Stimulated activated CD4-positive, alpha-beta T cell treated with anti-CD3 and anti-CD28 coated beads, Interleukin-1b, Interleukin-23, amount 100 ng/mL, for 48 hours (primary cell): ENCODE measurements at regions not wholly inside any gene's neighbourhood (a gene's known extent, or its start where the extent isn't known, plus 50 kb on each side); places are given as distances from the start of the nearest gene placed in this dataset.

Experiments
- DNase-seq: peaks from one replicate; pipeline ENCODE4 v3.0.0-alpha.2; 2020

DNA sequence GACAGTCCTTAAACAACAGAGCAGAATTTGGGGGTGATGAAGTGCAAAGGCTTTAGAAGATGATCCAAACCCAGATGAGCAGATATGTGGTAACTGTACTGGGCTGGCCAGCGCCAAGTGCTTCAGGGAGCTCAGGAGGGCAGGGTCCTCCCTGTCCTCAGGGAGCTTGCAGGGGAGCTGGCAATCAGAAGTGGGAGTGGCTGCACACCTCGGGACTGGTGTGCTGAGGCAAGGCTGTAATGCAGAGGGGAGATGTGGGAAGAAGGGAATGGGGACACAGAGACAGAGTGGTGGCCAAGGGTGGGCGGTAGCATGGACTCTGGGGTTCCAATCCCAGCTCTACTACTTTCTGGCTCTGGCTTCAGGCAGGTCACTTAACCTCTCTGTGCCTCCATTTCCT, 235.6 kb upstream of the NCAM1 start:
- DNase-seq: no peak

DNA sequence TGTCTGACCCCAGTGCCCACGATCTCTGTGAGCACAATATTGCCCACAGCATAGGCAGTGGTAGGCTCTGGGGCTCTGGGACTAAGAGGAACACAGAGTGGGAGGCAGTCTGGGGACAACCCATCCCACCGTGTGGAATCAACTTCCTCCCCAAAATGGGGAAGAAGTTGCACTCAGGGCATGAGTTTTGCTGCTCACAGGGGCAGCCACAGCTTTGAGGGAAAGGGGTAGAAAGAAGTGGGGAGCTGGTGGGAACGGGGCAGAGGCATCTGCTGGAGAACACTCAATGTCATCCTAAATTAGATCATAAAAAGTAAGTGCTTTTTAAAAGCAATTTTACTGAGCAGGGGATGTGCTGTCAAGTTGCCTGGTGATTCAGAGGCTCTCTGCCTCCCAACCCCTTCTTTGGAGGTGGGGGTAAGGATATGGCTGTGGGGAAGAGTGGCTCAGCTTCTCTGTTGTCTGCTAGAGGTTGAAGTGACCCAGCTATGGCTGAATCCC, 233.8 kb upstream of the NCAM1 start:
- no peak for DNase-seq

DNA sequence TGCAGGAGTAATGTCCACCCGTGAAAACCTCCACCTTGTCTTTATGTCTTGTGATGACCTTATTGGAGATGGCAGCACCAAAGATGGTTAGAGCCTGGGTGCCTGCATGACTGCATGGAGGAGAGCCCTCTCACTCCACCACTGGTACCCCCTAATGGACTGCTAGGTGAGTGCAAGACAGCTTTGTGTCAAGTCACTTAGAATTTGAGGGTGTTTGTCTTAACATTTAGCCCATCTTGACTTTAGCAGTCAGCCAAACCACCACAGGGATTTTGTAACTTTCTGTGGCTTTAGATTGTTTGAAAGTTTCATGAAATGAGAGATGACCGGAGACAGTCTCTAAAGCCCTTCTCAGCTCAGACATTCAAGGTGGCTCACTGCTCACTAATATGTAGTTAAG, 232.9 kb upstream of the NCAM1 start:
- DNase-seq: no peak

DNA sequence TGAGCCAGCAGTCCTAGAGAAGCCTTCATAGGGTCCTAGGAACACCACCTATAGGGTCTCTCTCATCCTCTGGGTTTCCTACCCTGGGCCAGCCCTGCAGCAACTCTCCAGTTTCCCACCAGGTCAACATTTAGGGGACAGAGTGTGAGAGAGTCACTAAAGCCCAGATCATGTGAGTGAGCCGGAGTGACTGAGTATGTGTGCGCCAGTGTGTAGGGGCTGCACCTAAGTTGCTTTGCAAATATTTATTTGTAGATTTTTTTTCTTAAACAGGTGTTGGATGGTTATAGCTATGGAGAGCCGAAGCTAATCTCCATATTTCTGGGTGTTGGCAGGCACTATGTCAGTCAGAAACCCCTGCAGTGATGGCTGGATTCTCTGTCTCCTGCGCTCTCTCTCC, 232.5 kb upstream of the NCAM1 start:
- no peak for DNase-seq

GRCh38 chr11:112730591-112730990, 230.6 kb upstream of the NCAM1 start:
- DNase-seq: no peak

DNA sequence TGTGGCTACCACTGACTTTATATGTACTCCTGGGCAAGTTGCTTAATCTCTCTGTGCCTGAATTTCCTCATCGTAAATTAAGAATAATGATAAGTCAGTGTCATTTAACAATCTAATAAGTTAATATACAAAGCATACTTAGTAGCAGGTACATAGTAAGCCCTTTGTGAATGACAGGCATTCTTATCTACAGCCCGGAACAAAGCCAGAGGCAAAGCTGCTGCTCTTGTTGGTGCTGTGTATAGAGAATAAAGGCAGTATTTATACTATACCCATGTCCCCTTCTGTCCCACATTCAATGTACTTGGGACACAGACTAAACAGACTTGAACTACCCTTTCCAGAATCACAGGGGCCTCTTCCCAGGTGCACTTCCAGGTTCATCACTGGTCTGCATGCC, 229.7 kb upstream of the NCAM1 start:
- DNase-seq: no peak

DNA sequence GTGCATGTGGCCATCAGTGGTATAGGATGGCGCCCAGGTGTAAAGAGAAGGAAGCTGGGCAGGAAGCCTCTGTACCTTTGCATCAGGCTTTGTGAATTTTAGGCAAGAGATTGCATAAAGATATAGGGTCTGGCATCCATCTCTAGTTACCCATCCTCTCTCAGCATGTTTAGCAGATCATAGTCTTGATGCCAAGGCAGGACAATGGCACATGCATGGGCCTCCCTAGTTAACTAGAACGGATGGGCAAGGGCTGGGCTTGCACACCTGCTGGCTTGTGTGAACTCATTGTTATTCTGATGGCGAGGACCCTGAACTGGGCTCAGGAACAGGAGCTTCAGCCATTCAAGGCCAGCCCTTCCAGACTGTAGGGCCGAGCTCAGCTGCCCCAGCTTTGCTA, 229.2 kb upstream of the NCAM1 start:
- no peak for DNase-seq

- no peak for DNase-seq
Measured at GRCh38 chr11:112734207-112734606, 227.0 kb upstream of the NCAM1 start.

DNA sequence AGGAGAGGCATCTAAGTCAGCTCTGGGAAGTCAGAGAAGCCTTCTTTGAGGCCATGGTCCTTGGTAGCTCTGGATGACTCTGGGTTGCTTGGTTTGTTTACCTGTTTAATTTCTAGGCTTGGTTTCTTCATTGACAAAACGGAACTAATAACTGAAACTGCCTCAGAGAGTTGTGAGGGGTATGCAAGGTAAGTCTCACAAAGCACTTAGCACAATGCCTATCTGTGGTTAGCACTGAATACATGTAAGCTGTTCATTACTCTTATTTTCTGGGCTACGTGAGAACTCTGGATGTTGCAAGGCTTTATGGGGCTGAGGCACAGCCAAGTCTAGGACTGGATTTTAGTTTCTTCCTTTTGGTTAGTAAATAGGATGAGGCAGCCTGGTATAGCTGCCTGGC, 225.8 kb upstream of the NCAM1 start:
- DNase-seq: no peak

DNA sequence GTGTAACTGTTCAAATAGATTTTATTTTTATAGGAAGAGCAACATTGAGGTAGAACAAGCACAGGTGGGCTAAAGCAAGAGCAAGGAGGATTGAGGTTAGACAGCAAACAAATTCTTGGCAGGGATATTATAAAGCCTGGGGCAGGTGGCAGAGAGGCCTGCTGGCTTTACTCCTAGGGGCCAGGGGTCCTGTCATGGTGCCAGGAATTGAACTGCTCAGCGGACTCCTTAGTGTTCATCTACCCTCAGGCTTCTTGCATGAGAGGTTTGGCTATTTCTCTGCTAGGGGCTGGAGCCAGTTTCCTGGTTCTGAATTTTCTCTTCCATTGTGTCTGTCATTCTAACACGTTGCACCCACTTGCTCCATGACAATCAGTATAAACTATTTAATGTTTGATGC, 217.2 kb upstream of the NCAM1 start:
- no peak for DNase-seq

- DNase-seq: no peak
Measured at GRCh38 chr11:112745973-112746372, 215.2 kb upstream of the NCAM1 start.

GRCh38 chr11:112748252-112748651, 213.0 kb upstream of the NCAM1 start:
- no peak for DNase-seq

GRCh38 chr11:112748713-112749543, 212.3 kb upstream of the NCAM1 start:
- no peak for DNase-seq

DNA sequence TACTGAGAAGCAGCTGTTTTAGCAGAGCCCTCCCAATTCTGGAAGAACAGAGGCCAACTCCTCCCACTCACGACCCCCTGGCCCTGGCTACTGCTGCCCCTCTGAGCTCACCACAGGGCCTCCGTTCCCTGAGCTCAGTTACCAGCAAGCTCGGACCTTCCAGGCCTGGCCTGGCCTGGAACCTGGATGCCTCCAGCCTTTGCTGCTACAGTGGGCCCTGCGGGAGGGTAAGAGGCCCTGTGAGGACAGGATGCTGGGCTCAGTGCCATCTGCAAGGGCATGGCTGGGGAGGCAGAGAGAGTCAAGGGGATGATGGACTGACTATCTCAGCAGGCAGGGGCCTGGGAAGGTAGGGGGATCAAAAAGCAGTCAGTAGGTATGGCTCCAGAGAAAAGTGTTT, 209.9 kb upstream of the NCAM1 start:
- DNase-seq: no peak

DNA sequence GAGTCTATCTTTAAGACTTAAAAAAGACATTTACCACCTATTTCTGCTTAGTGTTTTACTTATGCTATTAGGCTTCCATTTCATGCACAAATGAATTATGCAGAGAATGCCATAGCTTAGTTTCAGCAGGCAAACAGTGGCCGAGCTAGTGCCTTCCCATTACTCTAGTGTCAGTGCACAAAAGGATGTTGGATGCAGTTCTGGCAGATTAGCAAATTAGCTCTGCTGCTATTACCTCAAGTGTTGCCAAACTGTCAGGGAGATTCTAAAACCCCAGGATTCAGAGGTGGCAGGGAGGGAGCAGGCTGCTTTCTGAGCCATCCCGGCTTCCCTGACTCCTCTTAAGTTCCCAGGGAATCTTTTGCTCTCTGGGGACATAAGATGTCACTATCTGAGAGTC, 209.4 kb upstream of the NCAM1 start:
- no peak for DNase-seq

- no peak for DNase-seq
Measured at GRCh38 chr11:112752563-112752962, 208.7 kb upstream of the NCAM1 start.

GRCh38 chr11:112753706-112754105, 207.5 kb upstream of the NCAM1 start:
- no peak for DNase-seq

GRCh38 chr11:112759418-112759817, 201.8 kb upstream of the NCAM1 start:
- no peak for DNase-seq

DNA sequence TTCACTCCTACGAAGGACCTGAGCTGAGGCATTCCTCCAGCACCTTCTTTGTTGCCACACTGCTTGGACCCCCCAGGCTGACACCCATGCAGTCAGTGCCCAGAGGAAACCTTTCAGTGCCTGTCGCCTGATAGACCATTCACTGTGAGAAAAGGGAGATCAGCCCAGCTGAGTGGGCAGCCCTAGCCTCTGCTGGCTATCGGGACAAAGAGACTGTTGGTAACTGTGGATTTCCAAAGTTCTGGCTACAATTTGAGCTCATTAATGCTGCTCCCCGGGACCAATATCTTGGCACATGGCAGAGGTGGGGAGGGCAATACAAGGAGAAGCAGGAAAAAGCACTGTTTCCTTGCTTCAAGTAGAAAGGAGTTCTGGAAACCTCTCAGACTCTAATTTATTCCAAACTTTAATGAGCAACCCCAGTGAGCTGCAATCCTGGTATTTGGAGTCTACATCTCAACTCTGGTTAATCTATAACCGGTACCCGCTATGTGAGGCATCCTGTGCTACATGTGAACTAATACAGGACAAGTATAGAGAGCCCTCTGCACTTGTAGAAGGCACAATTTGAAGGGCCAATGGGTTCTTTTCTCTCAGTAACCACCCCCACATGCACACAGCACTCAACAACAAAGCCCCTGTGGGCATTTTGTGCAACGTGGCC, 200.7 kb upstream of the NCAM1 start:
- DNase-seq: no peak

- no peak for DNase-seq
Measured at GRCh38 chr11:112761911-112762706, 199.1 kb upstream of the NCAM1 start.

DNA sequence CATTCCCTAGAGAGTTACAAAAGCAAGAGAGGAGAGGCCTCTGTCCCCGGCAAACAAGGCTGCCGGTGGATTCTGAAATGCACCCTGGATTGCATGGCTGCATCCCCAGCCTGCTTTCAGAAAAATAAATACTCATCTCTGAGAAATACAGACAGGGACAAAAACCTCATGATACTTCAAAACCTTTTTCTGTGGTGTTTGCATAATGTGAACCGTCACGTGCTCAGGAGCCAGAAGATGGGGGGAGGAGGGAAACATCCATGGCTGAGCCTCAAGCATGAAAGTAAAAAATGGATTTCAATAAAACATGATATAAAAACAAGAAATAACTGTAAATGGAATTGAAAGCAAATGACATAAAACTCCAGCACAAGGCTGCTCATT, 198.5 kb upstream of the NCAM1 start:
- no peak for DNase-seq

GRCh38 chr11:112765337-112765736, 195.9 kb upstream of the NCAM1 start:
- no peak for DNase-seq

GRCh38 chr11:112769170-112769569, 192.1 kb upstream of the NCAM1 start:
- DNase-seq: no peak

- DNase-seq: no peak
Measured at GRCh38 chr11:112769584-112769983, 191.6 kb upstream of the NCAM1 start.
